RWPE2 (cell line): ENCODE measurements at regions not wholly inside any gene's neighbourhood (a gene's known extent, or its start where the extent isn't known, plus 50 kb on each side); places are given as distances from the start of the nearest gene placed in this dataset.

ENCODE experiments used
- ATAC-seq: fragments of 200-7000 bp; cut with Tn5 transposase; 3 replicates; pipeline ENCODE4 v1.9.1; 2021; ENCODE audit warnings: low read depth
- DNase-seq: peaks from one replicate; pipeline ENCODE4 v3.0.0-alpha.2; 2020; ENCODE audit warnings: low spot score
- H3K27ac ChIP-seq: fragments of 450-650 bp; 2 replicates; pipeline ENCODE4 v1.5.1; 2017; ENCODE audit warnings: mild to moderate bottlenecking; ENCODE audit not compliant: poor library complexity, severe bottlenecking
- H3K27me3 ChIP-seq: fragments of 250-450 bp; sonication (Bioruptor Pico); 2 replicates; pipeline ENCODE4 v1.5.1; 2021; ENCODE audit warnings: mild to moderate bottlenecking, moderate library complexity; ENCODE audit not compliant: insufficient read depth, poor library complexity, severe bottlenecking
- H3K36me3 ChIP-seq: fragments of 250-450 bp; sonication (Bioruptor Pico); 2 replicates; pipeline ENCODE4 v1.5.1; 2020; ENCODE audit warnings: low read depth, mild to moderate bottlenecking, moderate library complexity
- H3K4me1 ChIP-seq: fragments of 250-450 bp; sonication (Bioruptor Pico); 2 replicates; pipeline ENCODE4 v1.5.1; 2021; ENCODE audit warnings: mild to moderate bottlenecking, moderate library complexity; ENCODE audit not compliant: insufficient read depth, poor library complexity, severe bottlenecking
- H3K4me3 ChIP-seq: fragments of 250-450 bp; sonication (Bioruptor Pico); 2 replicates; pipeline ENCODE4 v1.5.1; 2021; ENCODE audit warnings: mild to moderate bottlenecking, moderate library complexity; ENCODE audit not compliant: severe bottlenecking
- H3K9me3 ChIP-seq: fragments of 250-450 bp; sonication (Bioruptor Pico); 2 replicates; pipeline ENCODE4 v1.5.1; 2021; ENCODE audit warnings: mild to moderate bottlenecking, moderate library complexity; ENCODE audit not compliant: severe bottlenecking
- TF ChIP-seq, protein P1 (sequence below): fragments of 450-650 bp; IDR thresholded peaks from one replicate; pipeline ENCODE4 v1.5.1; 2017; ENCODE audit warnings: mild to moderate bottlenecking, moderate library complexity; ENCODE audit not compliant: poor library complexity, severe bottlenecking

DNA sequence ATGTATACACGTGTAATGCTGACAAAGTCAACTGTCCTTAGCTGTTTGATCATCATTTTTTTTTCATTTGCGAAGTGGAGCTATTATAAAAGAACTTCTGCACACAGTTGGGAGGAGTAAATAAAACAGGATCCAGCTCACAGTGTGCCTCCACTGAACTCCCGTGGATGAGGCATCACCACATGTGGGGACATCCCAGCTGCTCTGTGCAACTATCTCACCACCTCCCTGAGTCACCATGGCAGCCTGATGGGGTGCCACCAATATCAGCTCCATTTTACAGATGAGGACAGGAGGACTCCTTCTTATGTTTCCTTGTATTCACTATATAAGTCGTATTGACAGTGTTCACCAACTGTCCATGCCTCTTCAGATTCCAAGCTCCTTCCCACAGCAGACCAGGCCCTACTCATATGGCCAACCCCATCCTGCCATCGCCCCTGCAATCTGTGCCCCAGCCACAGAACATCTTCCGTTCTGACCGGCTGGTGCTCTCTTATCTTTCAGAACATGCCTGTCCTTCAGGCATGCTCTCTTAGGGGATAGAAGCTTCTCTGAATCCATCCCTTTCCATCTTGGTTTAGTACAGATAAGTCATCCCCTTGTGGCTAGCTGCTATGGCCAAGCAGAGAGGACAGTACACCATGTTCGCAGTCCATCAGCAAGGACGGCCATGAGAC, 288.1 kb downstream of the RNF144A start:
- no peak overlapping the region for H3K4me3 ChIP-seq
- DNase-seq (no peak), ATAC-seq (no peak)
- H3K4me1 ChIP-seq = no peaks in the 10 kb centered on the region
- H3K27ac ChIP-seq = no peak overlapping the region
- no peaks in the 10 kb centered on the region for H3K9me3 ChIP-seq
- TF ChIP-seq, protein P1, sequence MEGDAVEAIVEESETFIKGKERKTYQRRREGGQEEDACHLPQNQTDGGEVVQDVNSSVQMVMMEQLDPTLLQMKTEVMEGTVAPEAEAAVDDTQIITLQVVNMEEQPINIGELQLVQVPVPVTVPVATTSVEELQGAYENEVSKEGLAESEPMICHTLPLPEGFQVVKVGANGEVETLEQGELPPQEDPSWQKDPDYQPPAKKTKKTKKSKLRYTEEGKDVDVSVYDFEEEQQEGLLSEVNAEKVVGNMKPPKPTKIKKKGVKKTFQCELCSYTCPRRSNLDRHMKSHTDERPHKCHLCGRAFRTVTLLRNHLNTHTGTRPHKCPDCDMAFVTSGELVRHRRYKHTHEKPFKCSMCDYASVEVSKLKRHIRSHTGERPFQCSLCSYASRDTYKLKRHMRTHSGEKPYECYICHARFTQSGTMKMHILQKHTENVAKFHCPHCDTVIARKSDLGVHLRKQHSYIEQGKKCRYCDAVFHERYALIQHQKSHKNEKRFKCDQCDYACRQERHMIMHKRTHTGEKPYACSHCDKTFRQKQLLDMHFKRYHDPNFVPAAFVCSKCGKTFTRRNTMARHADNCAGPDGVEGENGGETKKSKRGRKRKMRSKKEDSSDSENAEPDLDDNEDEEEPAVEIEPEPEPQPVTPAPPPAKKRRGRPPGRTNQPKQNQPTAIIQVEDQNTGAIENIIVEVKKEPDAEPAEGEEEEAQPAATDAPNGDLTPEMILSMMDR = no peak
- no peaks in the 10 kb centered on the region for H3K36me3 ChIP-seq
- no peaks in the 10 kb centered on the region for H3K27me3 ChIP-seq

DNA sequence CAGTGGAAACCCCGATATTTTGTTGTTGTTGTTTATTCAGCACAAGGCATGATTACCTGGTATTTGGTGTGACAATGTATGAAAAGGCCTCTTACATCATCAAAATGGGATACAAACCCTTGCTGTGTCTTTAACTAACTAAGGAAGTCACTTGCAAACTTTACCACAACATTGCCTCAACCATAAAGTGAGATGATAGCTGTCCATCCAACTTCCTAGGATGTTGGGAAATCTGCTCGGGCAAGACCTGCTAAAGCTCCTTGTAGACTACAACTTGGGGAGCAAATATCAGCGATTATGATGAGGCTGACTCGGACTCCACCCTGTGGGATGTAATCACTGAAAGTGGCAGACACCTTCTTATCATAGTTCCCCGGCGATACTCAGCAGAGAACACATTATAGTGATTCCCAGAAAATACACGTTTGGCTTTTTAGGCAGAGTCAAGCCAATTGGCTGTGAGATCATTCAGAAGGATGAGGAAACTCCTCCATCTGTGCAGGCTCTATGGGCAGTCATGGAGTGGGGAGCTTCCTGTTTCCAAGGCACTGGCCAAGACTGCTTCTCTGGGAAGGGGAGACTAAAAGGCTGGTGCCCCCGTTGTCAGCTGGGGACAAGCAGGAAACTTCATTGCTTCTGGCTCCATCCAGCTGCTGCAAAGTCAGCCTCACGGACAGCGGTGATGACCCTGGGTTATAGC, 289.0 kb downstream of the RNF144A start:
- DNase-seq (no peak), ATAC-seq (no peak; the same call in 2 of the 3 replicates)
- H3K36me3 ChIP-seq = no peaks in the 10 kb centered on the region
- no peak overlapping the region for H3K27ac ChIP-seq
- H3K4me1 ChIP-seq = no peaks in the 10 kb centered on the region
- H3K9me3 ChIP-seq = no peaks in the 10 kb centered on the region
- no peaks in the 10 kb centered on the region for H3K27me3 ChIP-seq
- H3K4me3 ChIP-seq = no peak overlapping the region
- TF ChIP-seq, protein P1 = no peak

DNA sequence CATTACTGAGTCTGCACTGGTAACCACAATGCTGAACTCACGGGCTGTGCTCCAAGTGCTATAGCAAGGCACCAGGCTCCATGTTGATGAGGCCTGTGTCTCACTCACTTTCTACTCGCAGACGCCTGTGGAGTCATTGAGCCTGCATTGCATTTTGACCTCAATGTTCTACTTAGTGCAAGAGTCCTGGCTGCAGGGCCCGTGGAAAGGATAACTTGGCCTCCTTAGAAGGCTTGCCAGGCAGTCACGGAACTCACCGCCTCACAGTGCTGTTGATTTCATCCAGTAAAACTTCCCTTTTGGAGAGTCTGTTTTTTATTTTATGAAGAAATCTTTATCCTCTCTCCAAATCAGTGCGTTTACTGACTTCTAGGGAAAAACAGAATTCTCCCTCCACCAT, 290.4 kb downstream of the RNF144A start:
- no peak for ATAC-seq
- Histone ChIP-seq H3K4me1 (no peaks in the 10 kb centered on the region), H3K9me3 (no peaks in the 10 kb centered on the region), H3K36me3 (no peaks in the 10 kb centered on the region), H3K27ac (no peak overlapping the region), H3K4me3 (no peak overlapping the region), H3K27me3 (no peaks in the 10 kb centered on the region)
- TF ChIP-seq, protein P1 = no peak
- no peak for DNase-seq

DNA sequence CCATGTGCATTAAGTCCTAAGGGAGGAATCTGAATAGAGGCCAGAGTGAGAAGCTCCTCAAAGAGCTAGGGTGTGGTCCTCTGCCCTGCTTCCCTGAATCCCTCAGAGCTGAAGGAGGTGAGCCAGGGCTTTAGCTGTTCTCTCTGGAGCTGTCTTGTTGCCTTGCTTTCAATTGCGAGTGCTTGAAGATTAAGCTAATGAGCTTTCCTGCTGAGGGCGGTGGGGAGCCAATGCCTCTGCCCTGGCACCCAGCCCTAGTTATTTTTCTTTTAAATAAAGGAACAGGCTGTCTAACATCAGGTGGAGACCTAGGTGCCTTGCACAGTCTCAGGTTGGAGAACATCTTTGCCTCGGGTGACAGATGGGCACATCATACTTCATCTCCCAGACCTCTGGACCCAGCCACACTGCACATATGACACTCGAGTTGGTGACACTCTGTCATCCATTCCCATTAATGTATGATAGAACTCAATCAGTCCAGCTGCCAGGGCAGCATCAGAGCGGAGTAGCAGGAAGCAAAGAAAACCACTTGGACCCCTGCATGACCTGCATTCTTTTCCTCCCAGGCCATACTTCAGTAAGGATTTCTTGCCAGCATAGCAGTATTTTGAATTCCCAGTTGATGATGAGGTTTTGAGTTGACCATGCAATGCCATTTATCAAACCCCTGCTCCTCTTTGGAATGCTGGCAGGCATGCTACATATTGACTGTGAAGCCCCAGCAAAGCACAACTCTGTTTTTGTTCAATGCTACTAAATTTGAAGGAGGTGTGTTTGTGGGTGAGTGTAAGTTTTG, 292.7 kb downstream of the RNF144A start:
- TF ChIP-seq, protein P1 = no peak

More for the DNA sequence above, 292.7 kb downstream of the RNF144A start:
- H3K4me3 ChIP-seq = no peak overlapping the region
- no peaks in the 10 kb centered on the region for H3K27me3 ChIP-seq
- H3K9me3 ChIP-seq = no peaks in the 10 kb centered on the region
- no peak overlapping the region for H3K27ac ChIP-seq
- ATAC-seq (no peak), DNase-seq (no peak)
- H3K36me3 ChIP-seq = no peaks in the 10 kb centered on the region
- no peaks in the 10 kb centered on the region for H3K4me1 ChIP-seq
